Trophoblast cell (in vitro differentiated cells and primary cell): ENCODE measurements at regions not wholly inside any gene's neighbourhood (a gene's known extent, or its start where the extent isn't known, plus 50 kb on each side); places are given as distances from the start of the nearest gene placed in this dataset.

Source experiments
- DNase-seq, 2 donors: peaks; one replicate each; pipeline ENCODE4 v3.0.0-alpha.2; 2016
- H2AFZ ChIP-seq: 2 replicates; pipeline ENCODE4 v1.6.1; 2013; ENCODE audit warnings: low read length, moderate library complexity, mild to moderate bottlenecking; ENCODE audit not compliant: insufficient read depth, poor library complexity
- H2AK5ac ChIP-seq: 2 replicates; pipeline ENCODE4 v1.6.1; 2013; ENCODE audit warnings: mild to moderate bottlenecking, low read length
- H2BK120ac ChIP-seq: 2 replicates; pipeline ENCODE4 v1.6.1; 2013; ENCODE audit warnings: low read length, mild to moderate bottlenecking, moderate library complexity; ENCODE audit not compliant: insufficient read depth, poor library complexity
- H2BK12ac ChIP-seq: 2 replicates; pipeline ENCODE4 v1.6.1; 2013; ENCODE audit warnings: mild to moderate bottlenecking, low read length, moderate library complexity
- H2BK5ac ChIP-seq: 2 replicates; pipeline ENCODE4 v1.6.1; 2013; ENCODE audit warnings: low read length, low read depth, moderate library complexity, mild to moderate bottlenecking; ENCODE audit not compliant: poor library complexity
- H3K14ac ChIP-seq: 2 replicates; pipeline ENCODE4 v1.6.1; 2013; ENCODE audit warnings: mild to moderate bottlenecking, low read length
- H3K18ac ChIP-seq: 2 replicates; pipeline ENCODE4 v1.6.1; 2013; ENCODE audit warnings: mild to moderate bottlenecking, low read length
- H3K23ac ChIP-seq: 2 replicates; pipeline ENCODE4 v1.6.1; 2013; ENCODE audit warnings: low read length
- H3K27ac ChIP-seq: 2 replicates; pipeline ENCODE4 v1.5.1; 2013; ENCODE audit warnings: low read depth, mild to moderate bottlenecking, inconsistent platforms, low read length, moderate library complexity
- H3K27me3 ChIP-seq: 2 replicates; pipeline ENCODE4 v1.6.1; 2013; ENCODE audit warnings: inconsistent platforms, mild to moderate bottlenecking, low read length, moderate library complexity; ENCODE audit not compliant: insufficient read depth
- H3K36me3 ChIP-seq, 2 experiments: 1 replicate in 1 of 2; 2 replicates in 1 of 2; pipeline ENCODE4 v1.6.1; 2013; ENCODE audit warnings: low read length in 2 of 2, mild to moderate bottlenecking in 2 of 2, moderate library complexity in 1 of 2; ENCODE audit not compliant: insufficient read depth in 2 of 2, control insufficient read depth in 1 of 2
- H3K4ac ChIP-seq: 2 replicates; pipeline ENCODE4 v1.6.1; 2013; ENCODE audit warnings: low read depth, mild to moderate bottlenecking, low read length, moderate library complexity
- H3K4me1 ChIP-seq, 2 experiments: 1 replicate in 1 of 2; 2 replicates in 1 of 2; pipeline ENCODE4 v1.6.1; 2013; ENCODE audit warnings: low read length in 2 of 2, mild to moderate bottlenecking in 2 of 2, moderate library complexity in 1 of 2; ENCODE audit not compliant: insufficient read depth in 2 of 2, control insufficient read depth in 1 of 2
- H3K4me2 ChIP-seq: 2 replicates; pipeline ENCODE4 v1.6.1; 2013; ENCODE audit warnings: inconsistent platforms, mild to moderate bottlenecking, low read length, moderate library complexity
- H3K4me3 ChIP-seq: 2 replicates; pipeline ENCODE4 v1.5.1; 2013; ENCODE audit warnings: mild to moderate bottlenecking, low read depth, low read length, inconsistent platforms
- H3K79me1 ChIP-seq: one replicate; pipeline ENCODE4 v1.6.1; 2013; ENCODE audit warnings: low read length
- H3K79me2 ChIP-seq: 2 replicates; pipeline ENCODE4 v1.6.1; 2013; ENCODE audit warnings: low read length, mild to moderate bottlenecking; ENCODE audit not compliant: control insufficient read depth, insufficient read depth, poor library complexity
- H3K9ac ChIP-seq: 2 replicates; pipeline ENCODE4 v1.6.1; 2013; ENCODE audit warnings: mild to moderate bottlenecking, low read length
- H3K9me3 ChIP-seq: 2 replicates; pipeline ENCODE4 v1.6.1; 2013; ENCODE audit warnings: low read depth, mild to moderate bottlenecking, control low read depth, inconsistent platforms, low read length; ENCODE audit not compliant: insufficient read depth
- H4K12ac ChIP-seq: 2 replicates; pipeline ENCODE4 v1.6.1; 2013; ENCODE audit warnings: low read depth, mild to moderate bottlenecking, low read length, moderate library complexity
- H4K8ac ChIP-seq: 2 replicates; pipeline ENCODE4 v1.6.1; 2013; ENCODE audit warnings: low read depth, mild to moderate bottlenecking, low read length, moderate library complexity
- H4K91ac ChIP-seq: one replicate; pipeline ENCODE4 v1.6.1; 2013; ENCODE audit warnings: low read depth, mild to moderate bottlenecking, low read length, moderate library complexity
- WGBS: extraction: QIAGEN DNeasy Blood & Tissue Kit; methylation state at CpG from one replicate; pipeline ENCODE4 v1.1.7; 2013; ENCODE audit warnings: missing lambda C conversion rate; ENCODE audit not compliant: insufficient read length, insufficient coverage; ENCODE audit errors: extremely low coverage; 5-methylcytosine and 5-hydroxymethylcytosine counted together

DNA sequence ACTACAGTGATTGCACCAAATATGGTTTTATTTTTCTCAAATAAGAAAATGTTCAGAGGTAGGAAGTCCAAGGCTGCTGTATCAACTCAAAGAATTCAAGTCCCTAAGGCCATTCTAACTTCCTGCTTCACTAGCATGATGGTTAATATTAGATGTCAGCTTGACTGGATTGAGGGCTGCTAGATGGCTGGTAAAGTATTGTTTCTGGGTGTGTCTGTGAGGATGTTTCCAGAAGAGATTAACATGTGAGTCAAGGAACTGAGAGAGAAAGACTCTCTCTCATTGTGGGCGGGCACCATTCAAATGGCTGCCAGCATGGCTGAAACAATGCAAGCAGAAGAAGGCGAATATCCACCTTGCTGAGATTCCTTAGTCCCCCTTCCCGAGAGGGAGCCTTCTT is 77.4 kb upstream of the NRBF2 start:
- H2AFZ ChIP-seq: no peak overlapping the region
- H3K4me1 ChIP-seq: no peaks in the 10 kb centered on the region
- H2BK120ac ChIP-seq: no peak overlapping the region
- H3K23ac ChIP-seq: no peak overlapping the region
- no peak overlapping the region for H3K18ac ChIP-seq
- no peak overlapping the region for H3K4me3 ChIP-seq
- no peak overlapping the region for H3K9ac ChIP-seq
- no peak overlapping the region for H3K14ac ChIP-seq
- no peak overlapping the region for H4K91ac ChIP-seq
- no peaks in the 10 kb centered on the region for H3K36me3 ChIP-seq
- H2BK5ac ChIP-seq: no peak overlapping the region
- no peak overlapping the region for H3K27ac ChIP-seq
- no peak overlapping the region for H2BK12ac ChIP-seq
- WGBS: no CpG with 5 or more reads among the region's 3 CpGs
- H3K79me2 ChIP-seq: no peaks in the 10 kb centered on the region
- H3K4me2 ChIP-seq: no peak overlapping the region
- H4K8ac ChIP-seq: no peak overlapping the region
- no peak overlapping the region for H2AK5ac ChIP-seq
- DNase-seq: no peak
- H3K27me3 ChIP-seq: no peaks in the 10 kb centered on the region
- H3K4ac ChIP-seq: no peak overlapping the region
- no peaks in the 10 kb centered on the region for H3K79me1 ChIP-seq
- no peaks in the 10 kb centered on the region for H3K9me3 ChIP-seq
- no peak overlapping the region for H4K12ac ChIP-seq

DNA sequence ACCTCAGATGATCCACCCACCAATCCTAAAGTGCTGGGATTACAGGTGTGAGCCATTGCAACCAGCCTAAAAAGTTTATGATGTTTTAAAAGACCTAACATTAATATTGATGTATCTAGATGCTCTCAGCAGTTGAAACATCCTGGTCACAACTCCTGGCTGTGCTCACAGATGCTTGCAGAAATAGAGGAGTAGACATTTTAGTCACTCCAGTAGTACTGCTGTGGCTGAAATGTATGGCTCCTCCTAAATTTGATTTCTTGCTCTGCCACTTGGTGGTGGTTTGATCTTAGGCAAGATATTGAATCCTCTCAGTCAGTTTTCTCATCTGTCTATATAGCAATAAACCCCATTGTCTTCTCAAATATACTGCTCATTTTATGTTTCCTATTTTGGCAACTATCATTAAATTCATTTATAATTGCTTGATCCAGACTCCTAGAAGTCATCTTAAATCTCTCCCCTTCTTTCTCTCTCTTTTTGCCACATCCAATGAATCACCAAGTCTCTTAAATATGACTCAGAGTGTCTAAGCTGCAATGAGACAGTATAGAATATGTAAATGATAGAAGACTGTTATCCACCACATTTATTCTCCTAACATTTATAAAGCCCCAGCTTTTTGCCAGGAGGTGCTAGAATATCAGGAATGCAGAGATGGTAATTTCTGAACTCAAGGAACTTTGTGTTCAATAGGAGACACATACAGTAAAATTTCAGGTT is 78.1 kb upstream of the NRBF2 start:
- Histone ChIP-seq H3K4ac (no peak overlapping the region), H3K9me3 (no peaks in the 10 kb centered on the region), H3K4me1 (no peaks in the 10 kb centered on the region), H3K27ac (no peak overlapping the region), H3K79me2 (no peaks in the 10 kb centered on the region), H3K27me3 (no peaks in the 10 kb centered on the region), H2BK12ac (no peak overlapping the region), H3K79me1 (no peaks in the 10 kb centered on the region), H3K4me2 (no peak overlapping the region), H3K23ac (no peak overlapping the region), H3K9ac (no peak overlapping the region), H3K18ac (no peak overlapping the region), H2AK5ac (no peak overlapping the region), H3K4me3 (no peak overlapping the region), H4K8ac (no peak overlapping the region), H2BK120ac (no peak overlapping the region), H3K14ac (no peak overlapping the region), H3K36me3 (no peaks in the 10 kb centered on the region), H4K12ac (no peak overlapping the region), H4K91ac (no peak overlapping the region), H2AFZ (no peak overlapping the region), H2BK5ac (no peak overlapping the region)
- no peak for DNase-seq

DNA sequence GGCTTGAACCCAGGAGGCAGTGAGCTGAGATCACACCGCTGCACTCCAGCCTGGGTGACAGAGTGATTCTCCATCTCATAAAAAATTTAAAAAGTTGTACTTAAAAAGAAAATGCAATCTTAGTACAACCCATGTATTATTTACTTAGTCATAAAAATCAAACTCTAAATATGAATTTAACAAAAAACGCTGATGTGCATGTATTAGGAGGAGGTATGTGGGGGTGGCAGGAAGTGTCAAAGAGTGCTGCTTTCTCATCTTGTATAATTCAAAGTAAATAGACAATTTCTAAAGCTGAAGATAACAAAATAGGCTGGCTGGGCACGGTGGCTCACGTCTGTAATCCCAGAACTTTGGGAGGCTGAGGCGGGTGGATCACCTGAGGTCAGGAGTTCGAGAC is 81.0 kb upstream of the NRBF2 start:
- no CpG with 5 or more reads among the region's 6 CpGs for WGBS
- Histone ChIP-seq H3K4me2 (no peak overlapping the region), H3K27me3 (no peaks in the 10 kb centered on the region), H3K4ac (no peak overlapping the region), H2BK12ac (no peak overlapping the region), H4K91ac (no peak overlapping the region), H3K4me3 (no peak overlapping the region), H3K79me2 (no peaks in the 10 kb centered on the region), H3K14ac (no peak overlapping the region), H3K9me3 (no peaks in the 10 kb centered on the region), H4K12ac (no peak overlapping the region), H2BK120ac (no peak overlapping the region), H3K27ac (no peak overlapping the region), H2BK5ac (no peak overlapping the region), H4K8ac (no peak overlapping the region), H2AFZ (no peak overlapping the region), H3K23ac (no peak overlapping the region), H3K4me1 (no peaks in the 10 kb centered on the region), H3K18ac (no peak overlapping the region), H3K36me3 (no peaks in the 10 kb centered on the region), H3K79me1 (no peaks in the 10 kb centered on the region), H3K9ac (no peak overlapping the region), H2AK5ac (no peak overlapping the region)
- DNase-seq: no peak

DNA sequence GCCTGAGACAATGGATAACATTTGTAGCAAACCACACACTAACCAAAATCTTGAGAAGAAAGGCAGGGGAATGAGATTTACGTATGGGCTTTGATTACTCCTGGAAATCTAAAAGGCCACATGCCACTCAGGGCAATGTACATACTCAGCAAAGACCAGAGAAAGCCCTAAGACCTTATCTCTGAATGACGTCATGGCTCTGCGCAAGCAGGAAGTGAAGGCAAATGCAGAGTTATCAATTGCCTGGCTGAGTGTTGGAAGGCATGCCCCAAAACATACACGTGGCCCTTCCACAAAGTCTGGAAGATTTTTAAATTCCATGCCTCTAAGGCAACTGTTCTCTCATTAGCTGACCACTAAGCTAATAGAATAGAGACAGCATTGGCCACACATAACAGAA is 90.9 kb upstream of the NRBF2 start:
- Histone ChIP-seq H3K4me3 (no peak overlapping the region), H2BK5ac (no peak overlapping the region), H3K4me1 (no peaks in the 10 kb centered on the region), H3K14ac (no peak overlapping the region), H3K36me3 (no peaks in the 10 kb centered on the region), H2AK5ac (no peak overlapping the region), H3K79me2 (no peaks in the 10 kb centered on the region), H3K18ac (no peak overlapping the region), H3K27ac (no peak overlapping the region), H3K27me3 (no peaks in the 10 kb centered on the region), H2BK120ac (no peak overlapping the region), H3K4ac (no peak overlapping the region), H4K12ac (no peak overlapping the region), H4K91ac (no peak overlapping the region), H2BK12ac (no peak overlapping the region), H3K23ac (no peak overlapping the region), H3K9ac (no peak overlapping the region), H3K79me1 (no peaks in the 10 kb centered on the region), H3K9me3 (no peaks in the 10 kb centered on the region), H2AFZ (no peak overlapping the region), H4K8ac (no peak overlapping the region), H3K4me2 (no peak overlapping the region)
- DNase-seq: peak in 1 of 2 donors; percentile 27
- WGBS: no CpG with 5 or more reads among the region's 4 CpGs
